ENCODE measurements at regions not wholly inside any gene's neighbourhood (a gene's known extent, or its start where the extent isn't known, plus 50 kb on each side); places are given as distances from the start of the nearest gene placed in this dataset.

DNA sequence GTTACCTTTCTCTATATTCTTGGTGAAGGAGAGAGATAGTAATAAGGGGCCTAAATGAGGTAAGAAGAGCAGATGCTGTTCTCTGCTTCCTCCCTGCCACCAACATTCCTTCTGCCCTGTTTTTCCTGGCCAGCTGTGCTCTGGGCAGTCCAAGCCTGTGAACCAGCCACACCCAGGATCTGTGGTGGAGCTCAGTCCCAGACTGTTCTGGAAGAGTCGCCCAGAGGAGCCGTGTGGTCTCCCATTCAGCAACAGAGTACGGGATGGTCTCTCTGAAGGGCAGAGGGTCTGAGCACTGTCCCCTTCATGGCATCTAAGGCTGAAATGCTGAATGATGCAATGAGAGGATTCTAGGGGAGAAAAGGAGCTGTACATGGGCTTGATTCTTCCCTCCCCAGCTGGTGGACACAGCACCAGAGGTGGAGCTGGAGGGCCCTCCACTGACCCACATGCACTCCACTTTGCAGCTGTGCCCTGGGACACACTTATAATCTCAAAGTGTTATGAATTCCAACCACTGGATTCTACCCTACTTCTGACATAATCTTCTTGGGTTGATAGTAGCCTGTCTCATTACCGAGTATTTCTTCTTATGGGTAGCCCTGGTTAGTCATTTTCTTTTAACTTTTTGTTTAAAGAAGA, 70.8 kb upstream of the RPS23 start:
- in situ Hi-C loops (cut with HindIII; ENCODE audit: low pct_ligation_motif_present, low sequenced_read_pairs) = no loop called here
- TF ChIP-seq CTCF (IDR thresholded peaks at IDR 0.05; ENCODE audit: low read depth, low read length, missing control alignments) = no peak
- Histone ChIP-seq H3K4me3 (ENCODE audit: low read depth, low read length) (no peak overlapping the region), H3K27me3 (replicated peaks) (no peaks in the 10 kb centered on the region), H3K27ac (no peak overlapping the region), H3K36me3 (replicated peaks) (no peaks in the 10 kb centered on the region)
- DNase-seq = no peak

- Histone ChIP-seq H3K4me3 (ENCODE audit: low read depth, low read length) (no peak overlapping the region), H3K27me3 (replicated peaks) (no peaks in the 10 kb centered on the region), H3K27ac (peak overlapping the region; percentile 84), H3K36me3 (replicated peaks) (no peaks in the 10 kb centered on the region)
- DNase-seq = peak; percentile 85
- TF ChIP-seq CTCF (IDR thresholded peaks at IDR 0.05; ENCODE audit: low read depth, low read length, missing control alignments) = no peak
- in situ Hi-C loops (cut with HindIII; ENCODE audit: low pct_ligation_motif_present, low sequenced_read_pairs) = no loop called here
These were observed 69.2 kb upstream of the RPS23 start for GRCh38 chr5:82347201-82347865.

- H3K36me3 ChIP-seq (replicated peaks) = no peaks in the 10 kb centered on the region
- no peak for DNase-seq
- H3K4me3 ChIP-seq (ENCODE audit: low read depth, low read length) = no peak overlapping the region
- H3K27ac ChIP-seq = peak overlapping the region; percentile 84
- H3K27me3 ChIP-seq (replicated peaks) = no peaks in the 10 kb centered on the region
- no peak for TF ChIP-seq CTCF (IDR thresholded peaks at IDR 0.05; ENCODE audit: low read depth, low read length, missing control alignments)
- in situ Hi-C loops (cut with HindIII; ENCODE audit: low pct_ligation_motif_present, low sequenced_read_pairs) = no loop called here
These were observed 68.4 kb upstream of the RPS23 start for GRCh38 chr5:82346399-82347165.

DNA sequence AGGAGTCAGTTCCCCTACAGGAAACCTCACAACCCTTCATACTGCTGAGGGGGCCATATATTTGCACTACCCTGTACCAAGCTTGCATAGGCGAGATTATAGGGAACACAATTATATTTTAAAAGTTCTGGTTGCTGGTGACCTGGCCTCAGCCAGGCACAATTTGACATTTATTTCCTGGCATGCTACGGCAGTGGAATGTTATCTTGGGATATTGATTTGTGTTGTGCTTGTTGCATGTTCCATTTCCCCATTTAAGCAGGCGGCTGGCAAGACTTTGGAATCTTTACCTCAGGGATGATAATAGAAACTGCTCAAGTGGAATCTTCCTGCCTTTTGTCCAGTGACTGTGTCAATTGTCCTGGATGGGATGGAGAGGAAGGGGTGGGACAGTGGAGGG, 67.0 kb upstream of the RPS23 start:
- in situ Hi-C loops (cut with HindIII; ENCODE audit: low pct_ligation_motif_present, low sequenced_read_pairs) = no loop called here
- Histone ChIP-seq H3K27ac (no peak overlapping the region), H3K27me3 (replicated peaks) (no peaks in the 10 kb centered on the region), H3K4me3 (ENCODE audit: low read depth, low read length) (no peak overlapping the region), H3K36me3 (replicated peaks) (no peaks in the 10 kb centered on the region)
- no peak for TF ChIP-seq CTCF (IDR thresholded peaks at IDR 0.05; ENCODE audit: low read depth, low read length, missing control alignments)
- no peak for DNase-seq

DNA sequence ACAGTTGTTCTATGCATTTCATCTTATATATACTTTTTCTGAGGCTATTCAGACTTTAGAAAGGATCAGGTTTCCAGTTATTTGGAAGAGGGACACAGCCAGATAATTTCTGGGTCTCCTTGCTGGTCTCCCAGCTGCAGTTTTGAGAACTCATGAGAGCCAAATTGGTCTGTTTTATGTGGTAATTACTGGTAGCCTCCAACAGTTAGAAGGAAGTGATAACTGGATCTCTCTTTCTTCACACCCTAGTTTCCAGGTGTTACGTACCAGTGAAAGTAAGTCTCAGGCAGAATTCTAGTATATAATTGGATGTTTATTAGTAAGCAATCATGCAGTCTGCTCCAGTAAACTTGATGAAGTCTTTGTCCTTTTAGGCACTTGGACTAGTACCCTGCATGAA, 63.2 kb upstream of the RPS23 start:
- no peak for DNase-seq
- TF ChIP-seq CTCF (IDR thresholded peaks at IDR 0.05; ENCODE audit: low read depth, low read length, missing control alignments) = no peak
- Histone ChIP-seq H3K4me3 (ENCODE audit: low read depth, low read length) (no peak overlapping the region), H3K27ac (no peak overlapping the region), H3K27me3 (replicated peaks) (no peaks in the 10 kb centered on the region), H3K36me3 (replicated peaks) (no peaks in the 10 kb centered on the region)
- in situ Hi-C loops (cut with HindIII; ENCODE audit: low pct_ligation_motif_present, low sequenced_read_pairs) = no loop called here
